Activated naive CD8-positive, alpha-beta T cell treated with anti-CD3 and anti-CD28 coated beads, Interleukin-2, amount 10 ng/mL, durations not matched to agents 7 days and 5 days (primary cell): ENCODE measurements at regions not wholly inside any gene's neighbourhood (a gene's known extent, or its start where the extent isn't known, plus 50 kb on each side); places are given as distances from the start of the nearest gene placed in this dataset.
"Not testable (repeated sequence)": the region's sequence is repeated elsewhere in the genome, so short reads cannot be mapped to it uniquely, and the experiment has no call there.

Experiments
- ATAC-seq: fragments of 150-1000 bp; cut with Tn5 transposase; one replicate; pipeline ENCODE4 v1.10.0; 2021; ENCODE audit warnings: low read depth, moderate library complexity
- POLR2A ChIA-PET: fragments of 350-600 bp; sonication (Branson Sonifier 250); formaldehyde crosslinking; loops from one replicate; lab custom pipeline; 2021; ENCODE audit warnings: antibody characterized with exemption; lab: Charles Lee
- DNase-seq: peaks from one replicate; pipeline ENCODE4 v3.0.0; 2021
- H3K27ac Mint-ChIP-seq: one replicate; pipeline ENCODE4 v1.8.0; 2022; ENCODE audit warnings: mild to moderate bottlenecking, mixed read lengths
- H3K27me3 Mint-ChIP-seq: one replicate; pipeline ENCODE4 v1.8.0; 2022; ENCODE audit warnings: mild to moderate bottlenecking, moderate library complexity, mixed read lengths
- H3K36me3 Mint-ChIP-seq: one replicate; pipeline ENCODE4 v1.8.0; 2021; ENCODE audit warnings: mild to moderate bottlenecking, mixed read lengths
- H3K4me1 Mint-ChIP-seq: one replicate; pipeline ENCODE4 v1.8.0; 2021; ENCODE audit warnings: mixed read lengths
- H3K4me3 Mint-ChIP-seq: one replicate; pipeline ENCODE4 v1.8.0; 2022; ENCODE audit warnings: mild to moderate bottlenecking, moderate library complexity, mixed read lengths
- H3K9me3 Mint-ChIP-seq: one replicate; pipeline ENCODE4 v1.8.0; 2021; ENCODE audit warnings: mixed read lengths

- Mint-ChIP-seq H3K27ac (no peak overlapping the region), H3K36me3 (no peaks in the 10 kb centered on the region), H3K4me1 (no peaks in the 10 kb centered on the region), H3K9me3 (peaks cover 10% of the 10 kb centered on the region), H3K4me3 (no peak overlapping the region), H3K27me3 (no peaks in the 10 kb centered on the region)
- POLR2A ChIA-PET, result no interaction called here
- ATAC-seq (no peak), DNase-seq (no peak)
Observed at GRCh38 chr12:58750484-58750883, 169.8 kb downstream of the LRIG3 start.

DNA sequence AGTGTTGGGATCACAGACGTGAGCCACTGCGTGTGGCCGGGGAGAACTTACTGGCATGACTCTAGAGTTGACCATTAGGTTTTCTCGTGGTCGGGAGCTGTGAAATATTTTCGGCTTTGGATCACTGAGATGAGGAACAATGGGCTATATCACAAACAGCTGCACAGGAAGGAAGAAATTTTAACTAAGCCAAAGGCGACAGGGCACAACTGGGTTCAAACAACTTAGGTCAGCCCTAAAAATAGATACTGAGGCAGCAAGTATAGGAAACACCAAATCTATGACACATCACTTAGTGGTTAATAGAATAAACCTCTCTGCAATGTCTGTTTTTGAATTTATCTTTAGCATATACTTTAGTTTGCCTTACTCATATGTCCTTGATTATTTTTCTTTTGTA, 162.9 kb downstream of the LRIG3 start:
- DNase-seq (no peak), ATAC-seq (no peak)
- Mint-ChIP-seq H3K4me3 (no peak overlapping the region), H3K27me3 (no peaks in the 10 kb centered on the region), H3K4me1 (no peaks in the 10 kb centered on the region), H3K27ac (no peak overlapping the region), H3K36me3 (no peaks in the 10 kb centered on the region), H3K9me3 (peaks cover 7% of the 10 kb centered on the region)
- POLR2A ChIA-PET, result no interaction called here

DNA sequence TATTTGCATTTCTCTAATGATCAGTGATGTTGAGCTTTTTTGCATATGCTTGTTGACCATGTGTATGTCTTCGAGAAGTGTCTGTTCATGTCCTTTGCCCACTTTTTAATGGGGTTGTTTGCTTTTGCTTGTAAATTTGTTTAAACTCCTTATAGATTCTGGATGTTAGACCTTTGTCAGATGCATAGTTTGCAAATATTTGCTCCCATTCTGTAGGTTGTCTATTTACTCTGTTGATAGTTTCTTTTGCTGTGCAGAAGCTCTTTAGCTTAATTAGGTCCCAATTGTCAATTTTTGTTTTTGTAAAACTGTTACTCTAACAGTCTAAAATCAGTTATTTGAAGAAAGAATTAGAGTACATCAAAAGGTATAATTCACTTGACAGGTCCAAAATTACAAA, 160.6 kb downstream of the LRIG3 start:
- H3K27me3 Mint-ChIP-seq, POLR2A ChIA-PET, H3K27ac Mint-ChIP-seq, DNase-seq, H3K36me3 Mint-ChIP-seq, H3K4me3 Mint-ChIP-seq, ATAC-seq, H3K4me1 Mint-ChIP-seq, H3K9me3 Mint-ChIP-seq: not testable (repeated sequence)

GRCh38 chr12:58761308-58761707, 159.0 kb downstream of the LRIG3 start:
- no peak for ATAC-seq
- no peak for DNase-seq
- no peaks in the 10 kb centered on the region for H3K36me3 Mint-ChIP-seq
- H3K27ac Mint-ChIP-seq, result no peak overlapping the region
- H3K27me3 Mint-ChIP-seq, result no peaks in the 10 kb centered on the region
- peaks cover 3% of the 10 kb centered on the region for H3K9me3 Mint-ChIP-seq
- no peaks in the 10 kb centered on the region for H3K4me1 Mint-ChIP-seq
- H3K4me3 Mint-ChIP-seq, result no peak overlapping the region
- POLR2A ChIA-PET, result no interaction called here

DNA sequence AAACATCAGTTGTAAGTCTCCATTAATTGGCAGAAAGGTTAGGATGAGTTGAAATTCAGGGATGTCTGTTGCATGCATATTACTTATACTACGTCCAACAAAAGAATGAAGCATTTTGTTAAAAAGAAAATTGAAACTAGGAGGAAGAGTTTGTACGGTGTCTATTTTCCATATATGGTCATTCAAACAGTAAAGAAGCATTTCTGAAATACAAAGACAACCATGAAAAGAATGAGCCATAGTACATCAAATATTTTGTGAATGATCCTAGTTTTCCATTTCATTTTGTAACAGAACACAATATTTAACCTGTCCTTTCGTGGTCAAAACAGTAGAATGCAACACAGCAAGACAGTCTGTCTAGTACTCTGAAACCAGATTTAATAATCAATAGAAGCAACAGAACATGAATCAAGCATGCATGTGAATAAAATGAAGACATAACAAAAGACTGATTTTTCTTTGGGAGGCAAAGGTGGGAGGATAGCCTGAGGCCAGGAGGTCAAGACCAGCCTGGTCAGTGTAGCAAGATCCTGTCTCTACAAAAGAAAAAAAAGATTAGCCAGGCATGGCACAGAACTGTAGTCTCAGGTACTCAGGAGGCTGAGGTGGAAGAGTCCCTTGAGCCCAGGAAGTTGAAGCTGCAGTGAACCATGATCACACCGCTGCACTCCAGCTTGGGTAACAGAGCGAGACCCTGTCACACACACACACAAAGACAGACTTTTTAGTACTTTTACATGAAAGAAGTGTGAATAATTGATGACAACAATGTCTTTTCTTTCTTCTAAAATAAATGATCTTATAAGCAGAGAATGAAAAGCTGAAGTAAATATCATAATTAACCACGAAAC, 156.0 kb downstream of the LRIG3 start:
- POLR2A ChIA-PET, result no interaction called here
- no peak overlapping the region for H3K27ac Mint-ChIP-seq
- H3K36me3 Mint-ChIP-seq, result no peaks in the 10 kb centered on the region
- H3K4me3 Mint-ChIP-seq, result no peak overlapping the region
- peaks cover 6% of the 10 kb centered on the region for H3K9me3 Mint-ChIP-seq
- DNase-seq (no peak), ATAC-seq (no peak)
- no peaks in the 10 kb centered on the region for H3K4me1 Mint-ChIP-seq
- no peaks in the 10 kb centered on the region for H3K27me3 Mint-ChIP-seq

DNA sequence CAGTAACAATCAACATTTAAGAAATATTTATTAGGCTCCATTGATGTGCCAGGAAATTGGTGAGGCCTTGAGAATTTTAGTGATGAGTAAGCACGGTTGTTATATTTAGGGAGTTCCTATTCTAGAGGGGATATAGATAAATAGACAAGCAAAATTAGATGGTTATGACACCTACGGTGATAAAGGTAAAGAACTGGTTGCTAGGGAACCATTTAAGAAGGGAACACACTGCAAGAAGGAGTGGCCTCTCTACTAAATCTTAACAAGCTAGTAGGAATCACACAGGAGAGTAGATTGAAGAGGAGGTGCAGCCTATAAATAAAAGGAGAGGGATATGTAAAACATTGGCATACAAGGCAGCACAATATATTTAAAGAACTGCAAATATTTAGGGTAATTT, 155.2 kb downstream of the LRIG3 start:
- no peak overlapping the region for H3K4me3 Mint-ChIP-seq

GRCh38 chr12:58765653-58766512, 154.4 kb downstream of the LRIG3 start:
- POLR2A ChIA-PET, result no interaction called here

More for the DNA sequence above, 155.2 kb downstream of the LRIG3 start:
- DNase-seq (no peak), ATAC-seq (no peak)
- Mint-ChIP-seq H3K27me3 (no peaks in the 10 kb centered on the region), H3K4me1 (no peaks in the 10 kb centered on the region), H3K36me3 (no peaks in the 10 kb centered on the region), H3K9me3 (peaks cover 6% of the 10 kb centered on the region), H3K27ac (no peak overlapping the region)
- POLR2A ChIA-PET, result no interaction called here

GRCh38 chr12:58766513-58766870, 153.8 kb downstream of the LRIG3 start:
- Mint-ChIP-seq H3K4me1 (no peaks in the 10 kb centered on the region), H3K36me3 (no peaks in the 10 kb centered on the region), H3K27ac (no peak overlapping the region), H3K4me3 (no peak overlapping the region), H3K27me3 (no peaks in the 10 kb centered on the region), H3K9me3 (peaks cover 6% of the 10 kb centered on the region)
- ATAC-seq, result no peak
- POLR2A ChIA-PET, result no interaction called here
- no peak for DNase-seq

More at GRCh38 chr12:58765653-58766512, 154.4 kb downstream of the LRIG3 start:
- DNase-seq (no peak), ATAC-seq (no peak)
- Mint-ChIP-seq H3K27ac (no peak overlapping the region), H3K4me3 (no peak overlapping the region), H3K36me3 (no peaks in the 10 kb centered on the region), H3K4me1 (no peaks in the 10 kb centered on the region), H3K27me3 (no peaks in the 10 kb centered on the region), H3K9me3 (peaks cover 6% of the 10 kb centered on the region)

GRCh38 chr12:58767496-58767895, 152.8 kb downstream of the LRIG3 start:
- POLR2A ChIA-PET, result no interaction called here
- DNase-seq, result no peak
- Mint-ChIP-seq H3K9me3 (peaks cover 9% of the 10 kb centered on the region), H3K36me3 (no peaks in the 10 kb centered on the region), H3K4me1 (no peaks in the 10 kb centered on the region), H3K27me3 (no peaks in the 10 kb centered on the region), H3K27ac (no peak overlapping the region), H3K4me3 (no peak overlapping the region)
- no peak for ATAC-seq

DNA sequence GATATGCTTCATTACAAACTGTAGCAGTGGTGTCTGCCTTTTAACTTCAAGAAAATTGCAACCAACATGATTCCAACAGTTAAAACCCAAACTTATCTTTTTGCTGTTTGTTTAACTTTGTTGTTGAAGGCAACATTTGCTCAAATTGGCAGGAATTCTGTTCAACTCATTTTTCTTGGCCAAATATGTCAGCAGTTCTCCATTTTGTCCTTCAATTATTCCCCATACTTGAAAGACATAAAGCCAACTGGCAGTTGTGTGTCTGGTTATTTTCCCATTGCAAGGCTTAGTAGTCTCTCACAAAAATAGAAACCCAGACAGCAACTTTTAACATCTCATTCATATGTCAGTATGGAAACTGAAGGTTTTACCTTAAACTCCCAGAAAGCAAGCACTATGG, 146.3 kb downstream of the LRIG3 start:
- Mint-ChIP-seq H3K27me3 (no peaks in the 10 kb centered on the region), H3K4me1 (no peaks in the 10 kb centered on the region), H3K4me3 (no peak overlapping the region), H3K36me3 (no peaks in the 10 kb centered on the region), H3K27ac (no peak overlapping the region), H3K9me3 (peaks cover 6% of the 10 kb centered on the region)
- no peak for DNase-seq
- ATAC-seq, result no peak
- POLR2A ChIA-PET, result no interaction called here

DNA sequence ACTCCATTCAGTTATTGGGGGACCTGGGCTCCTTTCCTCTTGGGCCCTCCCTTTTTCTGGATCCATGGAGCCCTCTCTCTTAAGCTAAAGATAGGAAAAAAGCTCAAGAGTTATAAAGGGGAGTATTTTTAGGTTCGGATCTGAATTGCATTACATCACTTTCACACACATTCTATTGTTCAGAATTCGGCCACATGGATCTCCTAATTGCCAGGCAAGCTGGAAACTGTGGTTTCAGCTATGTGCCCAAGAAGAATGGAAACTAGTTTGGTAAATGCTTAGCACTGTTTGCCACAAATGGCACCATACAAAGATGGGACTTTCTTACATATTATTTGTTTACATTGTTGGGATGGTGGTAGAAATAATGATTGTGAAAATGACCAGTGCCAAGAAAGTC, 145.6 kb downstream of the LRIG3 start:
- DNase-seq, result no peak
- no peak overlapping the region for H3K27ac Mint-ChIP-seq
- ATAC-seq, result no peak
- POLR2A ChIA-PET, result no interaction called here
- H3K9me3 Mint-ChIP-seq, result peaks cover 3% of the 10 kb centered on the region
- no peak overlapping the region for H3K4me3 Mint-ChIP-seq
- no peaks in the 10 kb centered on the region for H3K36me3 Mint-ChIP-seq
- no peaks in the 10 kb centered on the region for H3K4me1 Mint-ChIP-seq
- H3K27me3 Mint-ChIP-seq, result no peaks in the 10 kb centered on the region

GRCh38 chr12:58775396-58775795, 144.9 kb downstream of the LRIG3 start:
- Mint-ChIP-seq H3K9me3 (peaks cover 3% of the 10 kb centered on the region), H3K36me3 (no peaks in the 10 kb centered on the region), H3K4me3 (no peak overlapping the region), H3K4me1 (no peaks in the 10 kb centered on the region), H3K27ac (no peak overlapping the region), H3K27me3 (no peaks in the 10 kb centered on the region)
- DNase-seq (no peak), ATAC-seq (no peak)
- POLR2A ChIA-PET, result no interaction called here

DNA sequence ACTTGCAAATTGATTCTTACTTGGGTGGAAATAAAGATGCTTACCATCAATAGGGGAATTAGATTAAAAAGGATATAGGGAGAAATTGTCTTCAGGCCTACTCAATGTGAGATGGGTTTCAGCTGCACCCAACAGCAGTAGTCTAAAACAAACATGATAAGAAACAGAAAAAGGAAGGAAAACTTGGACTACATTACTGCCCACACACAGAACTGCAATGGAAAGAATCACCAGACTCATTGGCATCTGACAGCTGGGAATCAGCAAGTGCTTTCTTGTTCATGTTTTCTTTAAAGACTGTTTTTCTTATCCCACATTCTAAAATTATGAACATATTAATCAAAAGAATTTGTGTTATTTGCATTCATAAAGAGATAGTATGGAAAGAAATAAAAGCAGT, 144.2 kb downstream of the LRIG3 start:
- POLR2A ChIA-PET, result no interaction called here
- H3K4me1 Mint-ChIP-seq, result no peaks in the 10 kb centered on the region
- H3K27me3 Mint-ChIP-seq, result no peaks in the 10 kb centered on the region

DNA sequence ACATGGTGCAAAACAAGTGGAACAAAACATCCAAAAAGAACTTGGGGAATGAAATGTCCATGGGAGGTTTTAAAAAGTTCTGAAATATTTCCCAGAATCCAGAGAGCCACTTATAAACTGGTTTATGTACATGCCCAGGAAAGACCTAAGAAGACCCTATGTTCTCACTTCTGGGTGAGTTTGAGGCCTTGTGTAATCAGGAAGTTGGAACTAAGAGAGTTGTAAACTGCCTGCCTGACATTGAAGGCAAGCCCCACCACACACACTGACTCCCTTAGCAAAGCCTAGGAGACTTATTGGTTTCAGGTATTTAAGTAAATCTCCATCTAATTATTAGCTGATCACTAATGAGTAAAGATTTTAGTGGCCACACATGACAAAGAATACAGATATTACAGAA, 142.5 kb downstream of the LRIG3 start:
- no peaks in the 10 kb centered on the region for H3K36me3 Mint-ChIP-seq
- H3K9me3 Mint-ChIP-seq, result no peaks in the 10 kb centered on the region
- H3K27me3 Mint-ChIP-seq, result no peaks in the 10 kb centered on the region
- no peak overlapping the region for H3K27ac Mint-ChIP-seq
- no peak for DNase-seq
- POLR2A ChIA-PET, result no interaction called here
- no peaks in the 10 kb centered on the region for H3K4me1 Mint-ChIP-seq
- ATAC-seq, result no peak
- no peak overlapping the region for H3K4me3 Mint-ChIP-seq

More for the DNA sequence above, 144.2 kb downstream of the LRIG3 start:
- no peak for ATAC-seq
- Mint-ChIP-seq H3K4me3 (no peak overlapping the region), H3K36me3 (no peaks in the 10 kb centered on the region), H3K27ac (no peak overlapping the region), H3K9me3 (peaks cover 3% of the 10 kb centered on the region)
- DNase-seq, result no peak
